GM10847 (cell line): ENCODE measurements at regions not wholly inside any gene's neighbourhood (a gene's known extent, or its start where the extent isn't known, plus 50 kb on each side); places are given as distances from the start of the nearest gene placed in this dataset.

Experiments used
- POLR2A ChIP-seq: IDR thresholded peaks from 2 replicates; pipeline ENCODE4 v1.6.1; 2011; ENCODE audit not compliant: insufficient read length; ENCODE audit errors: extremely low read depth

DNA sequence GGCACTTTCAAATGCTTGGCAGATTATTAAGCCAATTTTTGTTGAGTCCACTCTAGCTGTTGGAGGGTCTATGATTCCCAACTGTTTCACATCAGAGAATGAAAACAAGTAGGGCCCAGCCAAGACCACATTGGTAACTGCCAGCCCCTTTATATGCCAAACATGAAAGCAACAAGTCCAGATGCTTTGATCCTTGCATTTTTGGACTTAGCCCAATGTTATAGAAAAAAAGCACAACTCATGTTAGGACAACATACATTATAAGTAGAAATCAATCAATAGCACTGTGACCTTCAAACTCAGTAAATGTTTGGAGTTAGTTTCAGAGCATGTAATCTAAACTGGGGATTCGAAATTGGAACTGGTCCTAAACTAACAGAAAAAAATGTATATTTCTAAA lies 674.7 kb downstream of the MECOM start:
- no peak for TF ChIP-seq POLR2A

DNA sequence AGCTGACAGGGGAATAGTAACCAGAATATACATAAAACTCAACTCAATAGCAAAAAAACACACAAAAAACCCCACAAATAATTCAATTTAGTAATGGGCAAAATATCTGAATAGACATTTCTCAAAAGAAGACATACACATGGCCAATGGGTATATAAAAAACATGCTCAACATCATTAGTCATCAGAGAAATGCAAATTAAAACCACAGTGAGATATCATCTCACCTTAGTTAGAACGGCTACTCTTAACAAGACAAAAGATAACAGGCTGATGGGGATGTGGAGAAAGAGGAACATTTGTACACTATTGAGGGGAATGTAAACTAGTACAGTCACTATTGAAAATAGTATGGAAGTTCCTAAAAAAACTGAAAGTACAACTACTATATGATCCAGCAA lies 678.6 kb downstream of the MECOM start:
- TF ChIP-seq POLR2A, result no peak

DNA sequence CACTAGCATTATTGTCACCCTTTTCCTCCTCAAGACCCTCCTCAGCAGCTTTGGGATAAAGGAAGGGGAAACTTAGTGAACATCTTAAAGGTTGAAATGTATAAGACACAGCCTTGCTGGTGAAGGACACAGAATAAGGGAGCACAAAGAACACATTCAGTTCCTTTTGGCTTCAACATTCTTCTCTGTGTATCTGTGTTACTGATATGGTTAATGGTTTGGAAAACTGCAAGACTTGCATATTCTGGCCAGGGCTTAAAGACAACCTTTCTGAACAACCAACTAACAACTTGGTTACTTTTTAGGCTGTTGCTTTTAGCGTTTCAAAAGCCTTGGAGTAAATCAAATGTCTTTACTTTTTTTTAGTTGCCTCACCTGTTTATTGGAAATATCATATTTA lies 680.5 kb downstream of the MECOM start:
- TF ChIP-seq POLR2A, result no peak

DNA sequence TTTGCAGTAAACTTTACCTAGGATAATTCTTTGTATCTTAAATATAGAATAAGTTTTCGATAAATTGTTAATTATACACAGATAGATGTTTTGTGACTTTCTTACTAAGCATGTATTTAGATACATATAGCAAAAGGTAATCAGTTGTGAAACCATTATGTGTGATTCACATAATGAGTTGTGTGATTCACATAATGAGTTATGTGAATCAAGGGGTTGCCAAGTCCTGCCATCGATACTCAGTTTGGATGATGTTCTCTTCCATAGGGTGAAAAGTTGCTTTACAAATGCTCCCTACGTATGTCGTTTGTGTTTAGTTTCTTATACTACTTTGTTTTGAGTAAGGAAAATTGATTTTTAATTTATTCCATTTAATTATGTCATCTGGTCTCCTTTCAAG lies 682.1 kb downstream of the MECOM start:
- no peak for TF ChIP-seq POLR2A

DNA sequence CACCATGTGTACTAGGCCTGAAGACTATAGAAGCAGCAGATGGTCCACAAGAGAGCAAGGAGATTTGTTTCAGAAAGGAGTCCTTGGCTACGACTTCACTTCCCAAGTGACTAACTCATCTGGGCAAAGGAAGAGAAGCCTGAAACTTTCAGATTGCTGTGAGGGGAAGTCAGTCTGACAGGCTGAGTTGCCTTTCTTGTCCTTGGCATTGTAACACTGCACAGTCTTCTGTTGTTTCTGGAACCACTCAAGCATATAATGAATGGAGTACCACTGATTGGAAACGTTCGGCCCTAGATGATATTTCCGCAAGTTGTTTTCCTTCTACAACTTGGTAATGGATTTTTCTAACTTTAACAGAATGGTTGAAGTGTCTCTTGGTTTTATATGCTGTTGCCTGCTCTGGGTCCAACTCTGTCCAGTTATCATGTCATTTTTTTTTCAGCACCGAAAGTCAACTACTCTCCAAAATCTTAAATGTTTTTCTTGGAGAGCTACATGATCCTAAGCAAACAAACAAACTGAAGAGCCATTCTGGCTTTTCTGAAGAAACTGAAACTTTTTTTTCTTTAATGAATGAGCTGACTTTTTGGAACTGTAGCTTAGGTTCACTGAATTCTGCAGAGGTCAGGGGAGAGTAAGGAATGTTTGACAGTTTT lies 685.7 kb downstream of the MECOM start:
- TF ChIP-seq POLR2A, result no peak

DNA sequence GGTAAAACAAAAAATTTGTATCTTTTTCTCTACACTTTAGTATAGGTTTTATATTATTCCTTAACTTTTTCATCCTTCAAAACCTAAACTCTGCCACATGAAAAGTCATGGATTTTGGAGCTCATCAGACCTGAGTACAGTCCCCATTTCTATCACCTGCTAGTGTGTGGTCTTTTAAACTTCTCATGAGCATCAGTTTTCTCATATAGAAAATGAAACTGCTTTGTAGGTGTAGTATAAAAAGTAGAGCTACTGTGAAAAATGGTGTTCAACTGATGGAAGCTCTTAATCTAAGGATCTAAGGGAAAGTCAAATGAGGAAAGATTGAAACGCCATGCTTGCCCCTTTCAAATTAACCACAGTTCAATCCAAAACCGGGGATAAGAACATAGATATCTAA lies 686.5 kb downstream of the MECOM start:
- TF ChIP-seq POLR2A, result no peak

DNA sequence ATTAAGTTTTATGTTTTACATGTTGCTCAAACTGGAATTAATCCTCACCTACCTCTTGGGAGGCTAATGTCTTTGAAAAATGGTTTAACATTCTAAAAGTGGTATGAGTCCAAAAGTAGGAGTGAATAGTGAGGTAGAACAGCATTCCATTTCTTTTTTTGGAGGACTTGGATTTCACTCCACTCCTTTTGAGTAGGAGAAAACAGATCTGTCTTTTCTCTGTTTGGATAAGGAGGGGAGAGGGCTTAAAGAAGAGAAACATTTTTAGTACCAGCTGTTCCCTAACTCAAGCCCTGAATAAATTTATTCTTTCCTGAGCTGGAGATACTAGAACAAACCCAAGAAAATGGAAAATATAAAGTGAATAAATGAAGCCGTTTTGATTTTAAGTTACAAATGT lies 687.9 kb downstream of the MECOM start:
- TF ChIP-seq POLR2A, result no peak

DNA sequence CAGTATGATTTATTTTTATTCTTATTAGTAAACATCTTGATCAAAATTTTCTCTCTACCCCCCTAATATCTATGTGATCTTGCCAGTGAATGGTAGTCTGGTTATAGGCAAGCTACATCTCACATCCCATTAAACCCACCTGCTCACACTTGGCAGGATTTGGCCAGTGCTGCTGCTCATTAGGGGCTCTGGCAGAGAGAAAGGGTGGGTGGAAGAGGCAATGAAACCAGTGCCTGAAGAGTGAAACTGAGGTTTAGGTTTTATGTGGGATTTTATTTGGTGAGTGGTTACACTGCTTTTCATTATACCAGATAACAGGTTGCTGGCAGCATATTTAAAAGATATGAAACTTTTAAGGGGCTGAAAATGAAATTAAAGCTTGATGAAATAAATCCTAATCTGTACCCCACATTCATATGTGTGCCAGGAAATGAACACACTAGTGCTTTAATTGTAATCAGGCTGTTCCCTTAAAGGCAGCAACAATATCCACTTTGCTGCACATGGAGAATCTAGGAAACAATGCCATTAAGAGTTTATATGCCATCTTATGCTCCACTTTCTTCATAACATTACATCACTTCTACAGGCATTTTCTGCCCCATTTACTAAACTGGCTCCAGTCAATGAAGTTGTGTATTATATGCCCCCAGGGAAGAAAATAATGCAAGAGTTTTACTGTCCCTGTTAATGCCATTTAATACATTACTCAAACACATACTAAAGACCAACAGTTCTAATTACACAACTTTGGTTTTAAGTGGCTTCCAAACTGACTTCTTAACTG lies 688.7 kb downstream of the MECOM start:
- no peak for TF ChIP-seq POLR2A

DNA sequence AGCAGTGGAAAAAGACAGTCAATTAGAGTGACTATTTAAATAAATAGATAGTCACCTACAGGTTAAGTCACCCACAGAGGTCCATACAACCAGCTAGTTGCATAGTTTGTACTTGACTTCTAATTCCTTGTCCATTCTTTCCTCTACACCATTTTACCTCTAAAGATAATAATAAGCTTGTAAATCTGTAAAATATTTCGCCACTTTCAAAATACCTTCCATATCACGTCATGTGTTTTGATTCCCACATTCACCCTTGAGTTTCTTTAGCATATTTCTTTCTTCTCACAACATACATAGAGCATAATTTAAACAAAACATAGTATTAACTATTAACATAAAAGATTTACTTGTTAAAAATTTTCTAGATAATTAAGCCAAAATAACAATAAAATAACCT lies 689.6 kb downstream of the MECOM start:
- no peak for TF ChIP-seq POLR2A

DNA sequence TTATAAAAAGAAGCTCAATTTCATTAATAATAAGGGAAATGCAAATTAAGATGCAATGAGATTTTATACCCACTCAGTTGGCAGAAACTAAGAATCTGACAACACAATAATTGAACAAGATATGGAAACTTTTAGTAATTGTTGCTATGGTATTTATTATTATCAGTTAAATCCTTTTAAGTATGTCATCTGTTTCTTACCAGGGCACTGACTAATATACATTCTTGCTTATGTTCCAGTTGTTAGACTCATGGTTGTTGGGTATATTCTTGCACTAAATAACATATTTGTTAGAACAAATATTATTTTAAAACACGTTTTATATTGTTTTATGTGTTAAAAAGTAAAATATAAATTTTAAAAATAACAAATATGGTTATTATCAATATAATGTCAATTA lies 690.3 kb downstream of the MECOM start:
- no peak for TF ChIP-seq POLR2A

DNA sequence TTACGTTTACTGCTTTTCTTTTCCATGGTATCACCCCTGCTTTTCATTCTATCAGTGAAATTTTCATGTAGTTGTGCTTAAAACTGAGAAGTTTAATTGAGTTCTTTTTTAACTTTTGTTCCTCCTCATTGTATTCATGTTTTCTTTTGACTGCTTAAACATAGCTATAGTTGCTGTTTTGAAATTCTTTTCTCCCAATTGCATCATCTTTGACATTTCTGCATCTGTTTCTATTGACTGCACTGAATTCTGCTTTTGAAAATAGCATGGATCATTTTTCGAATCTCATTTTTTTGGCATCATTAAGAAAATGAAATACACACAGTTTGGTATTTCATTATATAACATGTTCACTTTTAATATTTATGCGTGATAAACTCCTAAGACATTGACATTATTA lies 694.9 kb downstream of the MECOM start:
- no peak for TF ChIP-seq POLR2A

DNA sequence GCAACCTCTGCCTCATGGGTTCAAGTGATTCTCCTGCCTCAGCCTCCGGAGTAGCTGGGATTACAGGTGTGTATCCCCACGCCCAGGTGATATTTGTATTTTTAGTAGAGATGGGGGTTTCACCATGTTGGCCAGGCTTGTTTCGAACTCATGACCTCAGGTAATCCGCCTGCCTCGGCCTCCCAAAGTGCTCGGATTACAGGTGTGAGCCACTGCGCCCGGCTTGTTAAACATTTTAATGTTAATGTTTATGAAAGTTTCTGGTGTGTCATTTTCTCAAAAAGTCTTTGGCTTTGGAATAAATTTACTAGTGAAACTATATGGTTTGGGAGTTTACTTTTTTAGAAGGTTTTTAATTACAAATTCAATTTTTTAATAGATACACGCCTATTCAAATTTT lies 698.8 kb downstream of the MECOM start:
- no peak for TF ChIP-seq POLR2A

DNA sequence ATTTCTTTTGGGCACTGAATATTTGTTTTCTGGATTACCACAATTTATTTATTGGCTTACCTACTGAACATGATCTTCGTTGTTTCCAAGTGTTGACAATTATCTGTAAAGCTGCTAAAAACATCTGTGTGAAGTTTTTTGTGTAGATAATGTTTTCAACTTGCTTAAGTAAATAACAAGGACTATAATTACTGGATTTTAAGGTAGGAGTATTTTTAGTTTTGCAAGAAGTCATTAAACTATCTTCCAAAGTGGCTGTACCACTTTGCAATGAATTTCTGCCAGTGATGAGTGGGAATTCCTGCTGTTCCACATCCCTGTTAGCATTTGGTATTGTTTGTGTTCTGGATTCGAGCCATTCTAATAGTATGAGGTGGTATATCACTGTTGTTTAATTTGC lies 702.2 kb downstream of the MECOM start:
- TF ChIP-seq POLR2A, result no peak

DNA sequence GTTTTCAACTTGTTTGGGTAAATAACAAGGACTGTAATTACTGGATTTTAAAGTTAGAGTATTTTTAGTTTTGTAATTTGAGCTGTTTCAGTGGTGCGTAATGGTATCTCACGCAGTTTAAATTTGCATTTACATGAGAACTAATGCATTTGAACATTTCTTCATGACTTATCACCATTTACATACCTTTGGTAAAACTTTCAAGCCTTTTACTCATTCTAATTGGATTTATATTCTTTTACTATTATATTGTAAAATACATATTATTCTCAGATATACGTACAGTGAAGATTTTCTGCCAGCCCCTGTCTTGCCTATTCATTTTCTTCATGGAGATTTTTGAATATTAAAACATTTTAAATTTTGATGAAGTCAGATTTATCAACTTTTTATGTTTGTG lies 703.8 kb downstream of the MECOM start:
- no peak for TF ChIP-seq POLR2A

DNA sequence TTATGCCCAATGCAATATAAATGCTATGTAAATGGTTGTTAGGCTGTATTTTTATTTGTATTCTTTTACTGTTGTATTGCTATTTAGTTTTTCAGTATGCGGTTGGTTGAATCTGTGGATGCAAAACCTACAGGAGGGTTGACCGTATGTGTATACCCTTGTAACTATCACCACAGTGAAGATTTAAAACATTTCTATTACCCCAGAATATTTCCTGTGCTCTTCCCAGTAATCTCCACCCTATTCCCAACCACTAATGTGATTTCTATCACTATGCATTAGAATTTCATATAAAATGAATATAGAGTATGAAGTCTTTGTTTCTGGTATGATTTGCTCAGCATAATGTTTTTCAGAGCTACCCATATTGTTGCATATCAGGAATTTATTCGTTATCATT lies 705.0 kb downstream of the MECOM start:
- TF ChIP-seq POLR2A, result no peak

DNA sequence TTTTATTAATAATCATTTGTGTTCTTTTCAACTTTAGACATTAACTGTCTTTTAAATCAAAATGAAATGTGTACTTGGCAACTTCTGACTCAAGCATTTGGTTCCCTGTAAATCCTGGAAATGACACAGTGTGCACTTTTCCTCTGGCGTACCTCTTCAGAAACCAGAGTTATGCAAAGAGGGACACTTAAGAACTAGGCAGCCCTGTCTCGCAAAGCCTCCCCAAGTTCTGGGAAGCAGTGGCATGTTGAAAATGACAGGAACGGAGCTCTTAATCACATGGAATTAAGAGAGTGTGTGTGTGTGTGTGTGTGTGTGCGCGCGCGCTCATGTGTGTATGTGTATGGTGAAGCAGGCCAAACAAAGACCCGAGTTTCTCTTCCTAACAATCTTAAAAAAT lies 707.4 kb downstream of the MECOM start:
- no peak for TF ChIP-seq POLR2A

DNA sequence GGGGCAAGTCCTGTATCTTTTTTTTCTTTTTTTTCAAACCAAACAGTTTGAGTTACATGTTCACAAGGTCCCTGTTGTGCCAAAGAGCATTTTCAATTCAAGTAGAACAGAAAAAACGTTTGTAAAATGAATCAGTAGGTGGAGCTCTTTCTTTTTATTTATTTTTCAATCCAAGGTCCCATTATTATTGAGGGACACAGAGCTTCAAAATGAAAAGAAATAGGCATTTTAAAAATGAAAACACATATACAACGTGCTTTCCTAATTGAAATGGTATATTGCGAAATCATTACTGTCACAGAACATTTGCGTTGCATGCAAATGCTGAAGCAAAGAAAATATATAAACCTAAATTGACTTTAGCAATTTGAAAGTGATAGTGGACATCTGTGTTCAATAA lies 711.0 kb downstream of the MECOM start:
- TF ChIP-seq POLR2A, result no peak

DNA sequence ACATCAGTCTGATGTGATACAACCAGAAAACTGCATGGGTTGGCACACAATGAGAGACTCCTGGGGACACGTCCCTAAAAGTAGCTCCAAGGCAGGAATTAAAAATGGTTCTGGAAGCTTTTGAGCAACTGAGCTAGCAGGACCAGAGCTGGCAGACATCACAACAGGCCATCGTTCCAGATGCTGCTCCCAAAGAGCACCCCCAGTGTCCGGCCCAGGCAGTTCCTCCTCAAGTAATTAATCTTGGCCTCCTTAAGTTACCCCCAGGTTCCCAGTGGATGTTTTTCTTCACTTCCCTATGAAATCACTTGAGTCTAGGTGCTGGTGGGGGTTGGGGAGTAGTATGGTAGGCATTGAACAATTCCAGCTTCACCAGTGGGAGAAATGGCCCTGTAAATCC lies 711.6 kb downstream of the MECOM start:
- no peak for TF ChIP-seq POLR2A

DNA sequence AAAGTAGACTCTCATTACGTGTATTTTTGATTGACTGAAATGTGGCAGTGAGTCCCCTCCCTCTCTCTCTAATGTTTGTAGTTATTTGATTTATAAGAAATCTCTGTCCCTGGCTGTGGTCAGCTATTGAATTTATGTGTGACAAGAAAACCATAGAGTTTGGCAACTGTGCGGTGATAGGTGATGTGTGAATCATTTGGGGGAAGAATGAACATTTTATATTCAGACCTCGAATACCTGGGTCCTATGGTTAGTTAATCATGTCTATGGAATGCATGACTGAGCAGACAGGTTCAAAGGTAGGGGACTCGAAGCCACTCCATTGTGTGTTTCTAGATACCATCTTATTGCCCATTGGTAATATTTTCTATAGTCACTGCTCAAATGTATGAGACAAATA lies 712.1 kb downstream of the MECOM start:
- no peak for TF ChIP-seq POLR2A
